ENCODE measurements at regions not wholly inside any gene's neighbourhood (a gene's known extent, or its start where the extent isn't known, plus 50 kb on each side); places are given as distances from the start of the nearest gene placed in this dataset.

DNA sequence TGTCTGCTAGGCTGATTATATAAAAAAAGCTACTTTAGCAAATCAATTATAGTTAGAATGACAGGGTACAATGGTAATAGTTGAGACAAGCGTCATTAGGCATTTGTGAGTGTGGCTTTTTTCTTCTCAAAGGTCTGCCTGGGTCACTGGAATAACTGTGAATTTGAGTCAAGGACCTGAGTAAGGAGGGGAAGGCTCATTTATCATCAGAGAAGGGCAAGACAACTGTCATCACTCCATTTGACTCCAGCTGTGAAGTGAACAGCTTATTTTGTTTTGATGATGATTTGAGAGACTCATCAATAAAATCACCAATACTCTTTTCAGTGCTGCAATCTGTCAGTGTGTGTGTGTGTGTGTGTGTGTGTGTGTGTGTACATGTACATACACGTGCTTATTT lies 118.6 kb downstream of the MAT2B start:
- Histone ChIP-seq H3K27me3 (ENCODE audit: control insufficient read depth in 2 of 2, insufficient read depth in 2 of 2, low read length in 2 of 2) (no peaks in the 10 kb centered on the region), H3K27ac (ENCODE audit: insufficient read depth, low read depth, low read length) (no peak overlapping the region), H4K20me1 (replicated peaks; ENCODE audit: control insufficient read depth, extremely low read depth, insufficient read depth, low read length) (no peaks in the 10 kb centered on the region), H3K4me1 (ENCODE audit: control insufficient read depth, extremely low read depth, insufficient read depth, low read length) (no peaks in the 10 kb centered on the region), H3K9ac (replicated peaks; ENCODE audit: extremely low read depth, insufficient read depth, low read length) (no peak overlapping the region), H3K4me3 (replicated peaks in 1 of 3; ENCODE audit: insufficient read depth in 1 of 3, low read depth in 1 of 3, low read length in 3 of 3) (no peak overlapping the region), H3K4me2 (ENCODE audit: insufficient read depth, low read length) (no peak overlapping the region), H3K79me2 (ENCODE audit: control insufficient read depth, insufficient read depth, low read length) (no peaks in the 10 kb centered on the region), H3K9me1 (replicated peaks; ENCODE audit: control insufficient read depth, extremely low read depth, insufficient read depth, low read length) (no peaks in the 10 kb centered on the region), H2AFZ (ENCODE audit: low read depth, low read length) (no peak overlapping the region), H3K9me3 (replicated peaks; ENCODE audit: control insufficient read depth, insufficient read depth, low read length) (no peaks in the 10 kb centered on the region), H3K36me3 (ENCODE audit: control insufficient read depth in 2 of 2, extremely low read depth in 1 of 2, insufficient read depth in 2 of 2, low read length in 2 of 2) (no peaks in the 10 kb centered on the region)
- no peak for TF ChIP-seq POLR2A (IDR thresholded peaks at IDR 0.05; ENCODE audit: low read depth, low read length)
- TF ChIP-seq, protein P1, sequence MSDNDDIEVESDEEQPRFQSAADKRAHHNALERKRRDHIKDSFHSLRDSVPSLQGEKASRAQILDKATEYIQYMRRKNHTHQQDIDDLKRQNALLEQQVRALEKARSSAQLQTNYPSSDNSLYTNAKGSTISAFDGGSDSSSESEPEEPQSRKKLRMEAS (IDR thresholded peaks at IDR 0.05; ENCODE audit: insufficient read depth, insufficient read length) = no peak
- TF ChIP-seq, protein P2, sequence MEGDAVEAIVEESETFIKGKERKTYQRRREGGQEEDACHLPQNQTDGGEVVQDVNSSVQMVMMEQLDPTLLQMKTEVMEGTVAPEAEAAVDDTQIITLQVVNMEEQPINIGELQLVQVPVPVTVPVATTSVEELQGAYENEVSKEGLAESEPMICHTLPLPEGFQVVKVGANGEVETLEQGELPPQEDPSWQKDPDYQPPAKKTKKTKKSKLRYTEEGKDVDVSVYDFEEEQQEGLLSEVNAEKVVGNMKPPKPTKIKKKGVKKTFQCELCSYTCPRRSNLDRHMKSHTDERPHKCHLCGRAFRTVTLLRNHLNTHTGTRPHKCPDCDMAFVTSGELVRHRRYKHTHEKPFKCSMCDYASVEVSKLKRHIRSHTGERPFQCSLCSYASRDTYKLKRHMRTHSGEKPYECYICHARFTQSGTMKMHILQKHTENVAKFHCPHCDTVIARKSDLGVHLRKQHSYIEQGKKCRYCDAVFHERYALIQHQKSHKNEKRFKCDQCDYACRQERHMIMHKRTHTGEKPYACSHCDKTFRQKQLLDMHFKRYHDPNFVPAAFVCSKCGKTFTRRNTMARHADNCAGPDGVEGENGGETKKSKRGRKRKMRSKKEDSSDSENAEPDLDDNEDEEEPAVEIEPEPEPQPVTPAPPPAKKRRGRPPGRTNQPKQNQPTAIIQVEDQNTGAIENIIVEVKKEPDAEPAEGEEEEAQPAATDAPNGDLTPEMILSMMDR (IDR thresholded peaks at IDR 0.05; ENCODE audit: extremely low read depth in 1 of 2, insufficient read depth in 1 of 2, low read depth in 1 of 2, low read length in 2 of 2) = no peak
- no peak for TF ChIP-seq EZH2 (IDR thresholded peaks at IDR 0.05; ENCODE audit: borderline replicate concordance, low read depth, low read length, severe bottlenecking)
- TF ChIP-seq JUN (IDR thresholded peaks at IDR 0.05; ENCODE audit: borderline replicate concordance, insufficient read depth, insufficient read length, low read depth) = no peak
- TF ChIP-seq FOS (IDR thresholded peaks at IDR 0.05; ENCODE audit: borderline replicate concordance, insufficient read depth, low read length) = no peak
- TF ChIP-seq GATA2 (IDR thresholded peaks at IDR 0.05; ENCODE audit: insufficient read depth, insufficient read length, low read depth, low read length) = no peak
- TF ChIP-seq MYC (IDR thresholded peaks at IDR 0.05; ENCODE audit: low read depth, low read length) = no peak
- no peak for TF ChIP-seq POLR2AphosphoS5 (IDR thresholded peaks at IDR 0.05; ENCODE audit: insufficient read depth, low read depth, low read length)
- DNase-seq (ENCODE audit: low read depth, low spot score) (no peak), FAIRE-seq (no peak)
- intact Hi-C loops (cut with micrococcal nuclease) = no loop called here
- dilution Hi-C loops (cut with MboI; ENCODE audit: extremely low pct_ligation_motif_present, low sequenced_read_pairs) = no loop called here
- ChIA-PET CTCF (interaction anchor here (0.6 to 1.7 kb wide), 3 partner anchors 12 to 59 kb away, joined by 3 to 5 read pairs (median 3); no protein-coding TSS in a partner anchor), POLR2A (no interaction called here)
- no TSS peak for BruUV-seq (replicated peaks)

Measured in endothelial cell of umbilical vein (primary cell).